Keratinocyte (primary cell): ENCODE measurements at regions not wholly inside any gene's neighbourhood (a gene's known extent, or its start where the extent isn't known, plus 50 kb on each side); places are given as distances from the start of the nearest gene placed in this dataset.

Experiments
- DNase-seq: peaks from one replicate; pipeline ENCODE4 v3.0.0-alpha.2; 2011; ENCODE audit warnings: low read depth, missing footprints, low spot score
- FAIRE-seq: peaks from 2 replicates; lab custom pipeline; 2011; peaks lifted over from hg19 to GRCh38; lab: Jason Lieb, UNC
- H2AFZ ChIP-seq: 2 replicates; pipeline ENCODE4 v1.6.0; 2012; ENCODE audit warnings: low read length, control low read depth, inconsistent platforms; ENCODE audit not compliant: control insufficient read depth
- H3K27ac ChIP-seq: 2 replicates; pipeline ENCODE4 v1.5.1; 2011; ENCODE audit warnings: low read length; ENCODE audit not compliant: control insufficient read depth, insufficient read depth
- H3K27me3 ChIP-seq: 3 replicates; pipeline ENCODE4 v1.6.0; 2011; ENCODE audit warnings: low read length; ENCODE audit not compliant: control insufficient read depth, insufficient read depth; ENCODE audit errors: extremely low read depth
- H3K36me3 ChIP-seq, 2 experiments: 2 replicates in 1 of 2; 3 replicates in 1 of 2; pipeline ENCODE4 v1.5.1; 2011; ENCODE audit warnings: low read length in 2 of 2, mild to moderate bottlenecking in 1 of 2; ENCODE audit not compliant: control insufficient read depth in 2 of 2, insufficient read depth in 2 of 2; ENCODE audit errors: extremely low read depth in 1 of 2
- H3K4me1 ChIP-seq: 3 replicates; pipeline ENCODE4 v1.5.1; 2011; ENCODE audit warnings: low read length; ENCODE audit not compliant: control insufficient read depth, insufficient read depth; ENCODE audit errors: extremely low read depth
- H3K4me2 ChIP-seq: 3 replicates; pipeline ENCODE4 v1.6.0; 2011; ENCODE audit warnings: low read depth, low read length; ENCODE audit not compliant: control insufficient read depth, insufficient read depth; ENCODE audit errors: extremely low read depth
- H3K4me3 ChIP-seq, 3 experiments: fragments of 200-600 bp in 1 of 3; sonication (generic) in 1 of 3; 2 replicates in 2 of 3; 3 replicates in 1 of 3; pipeline ENCODE4 v1.5.1; 2011 to 2016; ENCODE audit warnings: low read length in 3 of 3, mild to moderate bottlenecking in 3 of 3, control low read depth in 2 of 3, inconsistent platforms in 1 of 3, low read depth in 1 of 3, mixed read lengths in 1 of 3, mixed run types in 1 of 3, moderate library complexity in 1 of 3; ENCODE audit not compliant: control insufficient read depth in 2 of 3, insufficient read depth in 2 of 3; ENCODE audit errors: extremely low read depth in 1 of 3
- H3K79me2 ChIP-seq: 2 replicates; pipeline ENCODE4 v1.6.0; 2012; ENCODE audit warnings: low read length; ENCODE audit not compliant: control insufficient read depth, insufficient read depth
- H3K9ac ChIP-seq: 3 replicates; pipeline ENCODE4 v1.6.0; 2011; ENCODE audit warnings: low read length; ENCODE audit not compliant: control insufficient read depth, insufficient read depth; ENCODE audit errors: extremely low read depth
- H3K9me1 ChIP-seq: 3 replicates; pipeline ENCODE4 v1.6.0; 2011; ENCODE audit warnings: low read length; ENCODE audit not compliant: control insufficient read depth, insufficient read depth; ENCODE audit errors: extremely low read depth
- H3K9me3 ChIP-seq: 2 replicates; pipeline ENCODE4 v1.5.1; 2012; ENCODE audit warnings: low read depth, low read length; ENCODE audit not compliant: control insufficient read depth
- H4K20me1 ChIP-seq: 3 replicates; pipeline ENCODE4 v1.6.0; 2011; ENCODE audit warnings: low read length; ENCODE audit not compliant: control insufficient read depth, insufficient read depth; ENCODE audit errors: extremely low read depth
- EZH2 ChIP-seq: IDR thresholded peaks from one replicate; pipeline ENCODE4 v1.6.1; 2012; ENCODE audit warnings: inconsistent platforms, mild to moderate bottlenecking, low read length, moderate library complexity
- dilution Hi-C: fragments of 300-500 bp; cut with MboI; formaldehyde crosslinking; loops from one replicate; pipeline ENCODE4 v1.7.0; 2020; ENCODE audit warnings: low sequenced_read_pairs; ENCODE audit not compliant: extremely low pct_ligation_motif_present
- TF ChIP-seq, protein P1 (sequence below), 3 experiments: IDR thresholded peaks in 1 of 3; conservative IDR thresholded peaks in 1 of 3; optimal IDR thresholded peaks in 1 of 3; 2 replicates in 2 of 3; 3 replicates in 1 of 3; pipeline versions ENCODE3 to v1.5.1; 2011; ENCODE audit warnings: low read length in 3 of 3, mild to moderate bottlenecking in 3 of 3, moderate library complexity in 2 of 3, control low read depth in 1 of 3, inconsistent platforms in 1 of 3; ENCODE audit not compliant: insufficient read depth in 2 of 3; ENCODE audit errors: extremely low read depth in 1 of 3

DNA sequence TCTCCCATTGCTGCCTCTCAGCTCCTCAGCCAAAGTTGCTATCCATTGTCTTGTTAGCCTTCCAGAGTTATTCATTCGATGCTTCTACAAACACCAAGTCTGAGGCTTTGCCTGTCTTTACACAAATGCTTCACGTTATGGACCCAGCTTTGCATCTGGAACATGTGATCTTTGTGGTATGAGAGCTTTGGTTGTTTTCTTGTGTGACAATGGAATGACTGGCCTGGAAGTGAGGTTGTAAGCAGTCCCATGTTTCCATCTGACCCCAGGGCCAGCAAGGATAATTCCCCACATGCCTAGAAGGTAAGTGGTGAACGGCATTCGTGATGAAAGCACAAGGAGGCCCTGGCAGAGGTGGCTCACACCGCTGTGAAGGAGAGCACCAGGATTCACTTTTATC lies 866.7 kb upstream of the TMEM132C start:
- peaks cover 8% of the 10 kb centered on the region for H3K4me1 ChIP-seq
- no peaks in the 10 kb centered on the region for H3K79me2 ChIP-seq
- no peak overlapping the region for H3K9ac ChIP-seq
- DNase-seq (no peak), FAIRE-seq (no peak)
- H3K9me1 ChIP-seq: no peaks in the 10 kb centered on the region
- dilution Hi-C loops: no loop called here
- no peaks in the 10 kb centered on the region for H3K36me3 ChIP-seq
- H3K9me3 ChIP-seq: no peaks in the 10 kb centered on the region
- no peak overlapping the region for H3K4me3 ChIP-seq
- H4K20me1 ChIP-seq: no peaks in the 10 kb centered on the region
- H3K27me3 ChIP-seq: no peaks in the 10 kb centered on the region
- H3K4me2 ChIP-seq: no peak overlapping the region
- no peak overlapping the region for H3K27ac ChIP-seq
- H2AFZ ChIP-seq: no peak overlapping the region
- TF ChIP-seq EZH2: no peak
- TF ChIP-seq, protein P1, sequence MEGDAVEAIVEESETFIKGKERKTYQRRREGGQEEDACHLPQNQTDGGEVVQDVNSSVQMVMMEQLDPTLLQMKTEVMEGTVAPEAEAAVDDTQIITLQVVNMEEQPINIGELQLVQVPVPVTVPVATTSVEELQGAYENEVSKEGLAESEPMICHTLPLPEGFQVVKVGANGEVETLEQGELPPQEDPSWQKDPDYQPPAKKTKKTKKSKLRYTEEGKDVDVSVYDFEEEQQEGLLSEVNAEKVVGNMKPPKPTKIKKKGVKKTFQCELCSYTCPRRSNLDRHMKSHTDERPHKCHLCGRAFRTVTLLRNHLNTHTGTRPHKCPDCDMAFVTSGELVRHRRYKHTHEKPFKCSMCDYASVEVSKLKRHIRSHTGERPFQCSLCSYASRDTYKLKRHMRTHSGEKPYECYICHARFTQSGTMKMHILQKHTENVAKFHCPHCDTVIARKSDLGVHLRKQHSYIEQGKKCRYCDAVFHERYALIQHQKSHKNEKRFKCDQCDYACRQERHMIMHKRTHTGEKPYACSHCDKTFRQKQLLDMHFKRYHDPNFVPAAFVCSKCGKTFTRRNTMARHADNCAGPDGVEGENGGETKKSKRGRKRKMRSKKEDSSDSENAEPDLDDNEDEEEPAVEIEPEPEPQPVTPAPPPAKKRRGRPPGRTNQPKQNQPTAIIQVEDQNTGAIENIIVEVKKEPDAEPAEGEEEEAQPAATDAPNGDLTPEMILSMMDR (optimal IDR thresholded peaks at IDR 0.05 in 1 of 3, IDR thresholded peaks at IDR 0.05 in 1 of 3, conservative IDR thresholded peaks at IDR 0.05 in 1 of 3; ENCODE audit: extremely low read depth in 1 of 3, insufficient read depth in 2 of 3, low read length in 3 of 3): no peak

DNA sequence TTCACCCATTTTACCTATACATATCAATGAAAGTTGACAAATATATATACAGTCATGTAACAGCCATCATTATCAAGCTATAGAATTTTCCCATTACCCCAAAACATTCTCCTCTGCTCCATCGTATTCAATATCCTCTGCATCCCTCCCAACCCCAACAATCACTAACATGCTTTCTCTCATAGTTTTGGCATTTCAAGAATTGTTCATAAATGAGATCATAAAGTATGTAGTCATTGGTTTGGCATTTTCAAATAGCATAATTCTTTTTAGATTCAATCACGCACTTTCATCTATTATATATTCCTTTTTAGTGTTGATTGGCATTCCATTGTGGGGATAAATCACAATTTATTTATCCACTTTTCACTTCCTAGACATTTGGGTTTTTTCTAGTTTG lies 866.0 kb upstream of the TMEM132C start:
- H3K9me3 ChIP-seq: no peaks in the 10 kb centered on the region
- H3K4me2 ChIP-seq: no peak overlapping the region
- H3K9ac ChIP-seq: no peak overlapping the region
- H3K9me1 ChIP-seq: no peaks in the 10 kb centered on the region
- peaks cover 8% of the 10 kb centered on the region for H3K4me1 ChIP-seq
- H2AFZ ChIP-seq: no peak overlapping the region
- DNase-seq (no peak), FAIRE-seq (no peak)
- no peak overlapping the region for H3K4me3 ChIP-seq
- dilution Hi-C loops: no loop called here
- H3K27ac ChIP-seq: no peak overlapping the region
- TF ChIP-seq EZH2: no peak
- TF ChIP-seq, protein P1 (optimal IDR thresholded peaks at IDR 0.05 in 1 of 3, IDR thresholded peaks at IDR 0.05 in 1 of 3, conservative IDR thresholded peaks at IDR 0.05 in 1 of 3; ENCODE audit: extremely low read depth in 1 of 3, insufficient read depth in 2 of 3, low read length in 3 of 3): no peak
- H3K36me3 ChIP-seq: no peaks in the 10 kb centered on the region
- no peaks in the 10 kb centered on the region for H3K79me2 ChIP-seq
- H3K27me3 ChIP-seq: no peaks in the 10 kb centered on the region
- H4K20me1 ChIP-seq: no peaks in the 10 kb centered on the region
